Caco-2 (cell line): ENCODE measurements at regions not wholly inside any gene's neighbourhood (a gene's known extent, or its start where the extent isn't known, plus 50 kb on each side); places are given as distances from the start of the nearest gene placed in this dataset.

Experiments
- BruUV-seq: library from RNA; stranded (reverse); fragments of 400-500 nt; replicated peaks from 2 replicates; lab custom pipeline; 2021; lab: Mats Ljungman, UMichigan
- CTCF ChIA-PET: fragments of 300-600 bp; sonication (Branson Sonifier 250); formaldehyde crosslinking; loops from one replicate; lab custom pipeline; 2022; ENCODE audit warnings: antibody characterized with exemption; lab: Charles Lee
- POLR2A ChIA-PET: fragments of 300-600 bp; sonication (Branson Sonifier 250); formaldehyde crosslinking; loops from one replicate; lab custom pipeline; 2022; ENCODE audit warnings: antibody characterized with exemption; lab: Charles Lee
- DNase-seq, 2 experiments: peaks; one replicate each; pipeline versions ENCODE4 v3.0.0 to v3.0.0-alpha.2; 2020 to 2022
- H3K27me3 ChIP-seq: replicated peaks from 2 replicates; pipeline ENCODE4 v1.6.0; 2011; ENCODE audit warnings: low read length; ENCODE audit not compliant: control insufficient read depth, insufficient read depth
- H3K36me3 ChIP-seq: 2 replicates; pipeline ENCODE4 v1.5.1; 2011; ENCODE audit warnings: low read length; ENCODE audit not compliant: control insufficient read depth, insufficient read depth
- H3K4me1 ChIP-seq: fragments of 250-450 bp; sonication (Bioruptor Pico); 2 replicates; pipeline ENCODE4 v1.5.1; 2020; ENCODE audit warnings: mild to moderate bottlenecking
- H3K4me3 ChIP-seq: 2 replicates; pipeline ENCODE4 v1.5.1; 2011; ENCODE audit warnings: low read depth, mild to moderate bottlenecking, control low read depth, low read length
- H3K9me3 ChIP-seq: fragments of 250-450 bp; sonication (Bioruptor Pico); 2 replicates; pipeline ENCODE4 v1.5.1; 2020; ENCODE audit warnings: mild to moderate bottlenecking, moderate library complexity
- H3K27ac Mint-ChIP-seq: one replicate; pipeline ENCODE4 v1.8.0; 2022; ENCODE audit warnings: mixed read lengths; ENCODE audit not compliant: unreplicated experiment
- H3K27me3 Mint-ChIP-seq: one replicate; pipeline ENCODE4 v1.8.0; 2022; ENCODE audit warnings: mixed read lengths; ENCODE audit not compliant: insufficient read depth, unreplicated experiment
- H3K36me3 Mint-ChIP-seq: one replicate; pipeline ENCODE4 v1.8.0; 2022; ENCODE audit warnings: mild to moderate bottlenecking, mixed read lengths; ENCODE audit not compliant: insufficient read depth, unreplicated experiment
- H3K4me1 Mint-ChIP-seq: one replicate; pipeline ENCODE4 v1.8.0; 2022; ENCODE audit warnings: low read depth, mixed read lengths; ENCODE audit not compliant: unreplicated experiment
- H3K4me3 Mint-ChIP-seq: one replicate; pipeline ENCODE4 v1.8.0; 2022; ENCODE audit warnings: mild to moderate bottlenecking, moderate library complexity, mixed read lengths; ENCODE audit not compliant: unreplicated experiment
- H3K9me3 Mint-ChIP-seq: one replicate; pipeline ENCODE4 v1.8.0; 2022; ENCODE audit warnings: mixed read lengths; ENCODE audit not compliant: unreplicated experiment
- CTCF ChIP-seq, 2 experiments: fragments of 200-600 bp in 1 of 2; IDR thresholded peaks; 1 replicate in 1 of 2; 2 replicates in 1 of 2; pipeline versions ENCODE4 v1.5.1 to v1.8.0; 2011 to 2022; ENCODE audit warnings: antibody characterized with exemption in 1 of 2, control low read depth in 1 of 2, inconsistent platforms in 1 of 2, low read depth in 1 of 2, low read length in 1 of 2, mild to moderate bottlenecking in 1 of 2, moderate library complexity in 1 of 2; ENCODE audit not compliant: insufficient read depth in 1 of 2, severe bottlenecking in 1 of 2, unreplicated experiment in 1 of 2
- intact Hi-C: fragments of 100-400 bp; cut with micrococcal nuclease; formaldehyde crosslinking; loops from one replicate; pipeline ENCODE4 v1.10.0; 2022; ENCODE audit not compliant: unreplicated experiment

- H3K4me1 Mint-ChIP-seq = no peaks in the 10 kb centered on the region
- H3K4me3 Mint-ChIP-seq = no peak overlapping the region
- no peaks in the 10 kb centered on the region for H3K36me3 Mint-ChIP-seq
- DNase-seq = no peak
- intact Hi-C loops = no loop called here
- Histone ChIP-seq H3K27me3 (no peaks in the 10 kb centered on the region), H3K9me3 (peaks cover 19% of the 10 kb centered on the region), H3K36me3 (no peaks in the 10 kb centered on the region), H3K4me3 (no peak overlapping the region), H3K4me1 (no peaks in the 10 kb centered on the region; the same call in 1 of the 2 replicates)
- CTCF ChIA-PET = no interaction called here
- POLR2A ChIA-PET = no interaction called here
- TF ChIP-seq CTCF (IDR thresholded peaks at IDR 0.05; ENCODE audit: insufficient read depth in 1 of 2, low read depth in 1 of 2, low read length in 1 of 2, severe bottlenecking in 1 of 2, unreplicated experiment in 1 of 2) = no peak
- H3K27ac Mint-ChIP-seq = no peak overlapping the region
- no peaks in the 10 kb centered on the region for H3K27me3 Mint-ChIP-seq
- no TSS peak for BruUV-seq
- peaks cover 33% of the 10 kb centered on the region for H3K9me3 Mint-ChIP-seq
These were observed 89.1 kb upstream of the CNOT2 start for GRCh38 chr12:70154087-70154638.

GRCh38 chr12:70154960-70155589 lies 88.2 kb upstream of the CNOT2 start:
- H3K27me3 ChIP-seq = no peaks in the 10 kb centered on the region
- H3K36me3 ChIP-seq = no peaks in the 10 kb centered on the region
- BruUV-seq = no TSS peak
- peaks cover 19% of the 10 kb centered on the region for H3K9me3 ChIP-seq
- no peak for TF ChIP-seq CTCF (IDR thresholded peaks at IDR 0.05; ENCODE audit: insufficient read depth in 1 of 2, low read depth in 1 of 2, low read length in 1 of 2, severe bottlenecking in 1 of 2, unreplicated experiment in 1 of 2)
- Mint-ChIP-seq H3K4me1 (no peaks in the 10 kb centered on the region), H3K4me3 (no peak overlapping the region), H3K27me3 (no peaks in the 10 kb centered on the region), H3K36me3 (no peaks in the 10 kb centered on the region), H3K9me3 (peaks cover 42% of the 10 kb centered on the region), H3K27ac (no peak overlapping the region)
- H3K4me3 ChIP-seq = no peak overlapping the region
- DNase-seq = no peak
- ChIA-PET CTCF (no interaction called here), POLR2A (no interaction called here)
- H3K4me1 ChIP-seq = no peaks in the 10 kb centered on the region; the same call in 1 of the 2 replicates
- intact Hi-C loops = no loop called here

- intact Hi-C loops = no loop called here
- Mint-ChIP-seq H3K4me3 (no peak overlapping the region), H3K27ac (no peak overlapping the region), H3K36me3 (no peaks in the 10 kb centered on the region), H3K4me1 (no peaks in the 10 kb centered on the region), H3K9me3 (peaks cover 62% of the 10 kb centered on the region), H3K27me3 (no peaks in the 10 kb centered on the region)
- no peak for TF ChIP-seq CTCF (IDR thresholded peaks at IDR 0.05; ENCODE audit: insufficient read depth in 1 of 2, low read depth in 1 of 2, low read length in 1 of 2, severe bottlenecking in 1 of 2, unreplicated experiment in 1 of 2)
- no peaks in the 10 kb centered on the region for H3K27me3 ChIP-seq
- no peak overlapping the region for H3K4me3 ChIP-seq
- H3K4me1 ChIP-seq = no peaks in the 10 kb centered on the region; the same call in 1 of the 2 replicates
- ChIA-PET POLR2A (no interaction called here), CTCF (no interaction called here)
- no peaks in the 10 kb centered on the region for H3K36me3 ChIP-seq
- no TSS peak for BruUV-seq
- DNase-seq = no peak
- H3K9me3 ChIP-seq = peaks cover 19% of the 10 kb centered on the region
These were observed 86.1 kb upstream of the CNOT2 start for GRCh38 chr12:70157099-70157498.
